ENCODE measurements at regions not wholly inside any gene's neighbourhood (a gene's known extent, or its start where the extent isn't known, plus 50 kb on each side); places are given as distances from the start of the nearest gene placed in this dataset.

DNA sequence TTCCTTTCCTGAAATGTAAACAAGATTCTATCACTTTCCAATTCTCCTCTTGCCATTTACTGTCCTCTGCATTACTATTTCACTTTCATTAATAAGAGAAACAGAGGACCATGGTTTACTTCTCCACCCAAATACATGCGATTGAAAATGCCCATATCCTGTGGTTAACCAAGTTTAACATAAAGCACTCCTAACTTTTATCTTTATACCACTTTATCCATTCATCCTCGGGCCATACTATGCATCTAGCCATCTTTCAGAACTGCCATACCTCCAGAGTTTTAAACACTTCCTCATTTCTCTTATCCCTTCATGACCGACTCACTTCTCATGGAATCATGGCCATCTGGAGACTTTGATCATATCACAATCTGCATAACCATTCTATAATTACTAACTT lies 1182.3 kb downstream of the CNTNAP5 start (continued):
- no peak for TF ChIP-seq ZBTB40 (IDR thresholded peaks at IDR 0.05; ENCODE audit: borderline replicate concordance)
- no peak for TF ChIP-seq SMC3 (IDR thresholded peaks at IDR 0.05; ENCODE audit: borderline replicate concordance, low read length)
- TF ChIP-seq HDAC2 (IDR thresholded peaks at IDR 0.05): no peak
- TF ChIP-seq, protein P1, sequence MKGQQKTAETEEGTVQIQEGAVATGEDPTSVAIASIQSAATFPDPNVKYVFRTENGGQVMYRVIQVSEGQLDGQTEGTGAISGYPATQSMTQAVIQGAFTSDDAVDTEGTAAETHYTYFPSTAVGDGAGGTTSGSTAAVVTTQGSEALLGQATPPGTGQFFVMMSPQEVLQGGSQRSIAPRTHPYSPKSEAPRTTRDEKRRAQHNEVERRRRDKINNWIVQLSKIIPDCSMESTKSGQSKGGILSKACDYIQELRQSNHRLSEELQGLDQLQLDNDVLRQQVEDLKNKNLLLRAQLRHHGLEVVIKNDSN (IDR thresholded peaks at IDR 0.05; ENCODE audit: borderline replicate concordance, extremely low read length, insufficient read depth, low read depth, low read length): no peak
- TF ChIP-seq ZNF384 (IDR thresholded peaks at IDR 0.05; ENCODE audit: borderline replicate concordance, low read depth, low read length): no peak
- TF ChIP-seq POLR2AphosphoS2 (IDR thresholded peaks at IDR 0.05; ENCODE audit: low read depth, low read length): no peak
- no peak for TF ChIP-seq ZSCAN29 (IDR thresholded peaks at IDR 0.05)
- no peak for TF ChIP-seq ESRRA (IDR thresholded peaks at IDR 0.05; ENCODE audit: low read length)
- TF ChIP-seq CBX5 (IDR thresholded peaks at IDR 0.05; ENCODE audit: low read depth): no peak
- TF ChIP-seq JUNB (IDR thresholded peaks at IDR 0.05): no peak

DNA sequence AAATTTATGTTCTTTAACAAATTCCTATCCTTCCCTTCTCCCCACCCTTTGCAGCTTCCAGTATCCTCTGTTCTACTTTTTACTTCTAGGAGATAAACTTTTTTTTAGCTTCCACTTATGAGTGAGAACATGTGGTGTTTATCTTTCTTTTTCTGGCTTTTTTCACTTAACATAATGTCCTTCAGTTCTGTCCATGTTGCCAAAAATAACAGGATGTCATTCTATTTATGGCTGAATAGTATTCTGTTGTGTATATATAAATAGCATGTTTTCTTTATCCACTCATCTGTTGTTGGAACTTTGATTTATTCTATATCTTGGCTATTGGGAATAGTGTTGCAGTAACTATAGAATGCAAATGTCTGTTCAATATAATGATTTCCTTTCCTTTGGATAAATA lies 1191.2 kb downstream of the CNTNAP5 start:
- H3K4me3 ChIP-seq: no peak overlapping the region
- RAD21 ChIA-PET (ENCODE audit: unreplicated experiment): no interaction called here
- no peaks in the 10 kb centered on the region for H3K27me3 ChIP-seq (replicated peaks in 1 of 2; ENCODE audit: control insufficient read depth in 2 of 2, insufficient read depth in 2 of 2, low read length in 1 of 2)
- H3K9me3 ChIP-seq (replicated peaks; ENCODE audit: control insufficient read depth, insufficient read depth, low read length): no peaks in the 10 kb centered on the region; the same call in 2 of the 3 replicates
- ATAC-seq (no peak), FAIRE-seq (no peak), DNase-seq (ENCODE audit: low read depth, low spot score) (no peak)
- H3K4me2 ChIP-seq (ENCODE audit: control insufficient read depth, insufficient read depth): no peak overlapping the region
- no peak for TF ChIP-seq MXI1 (IDR thresholded peaks at IDR 0.05; ENCODE audit: low read depth, low read length)
- TF ChIP-seq BCLAF1 (IDR thresholded peaks at IDR 0.05): no peak
- no peak for TF ChIP-seq PRDM15 (CRISPR knock-in tag; IDR thresholded peaks at IDR 0.05)
- CTCF ChIA-PET: no interaction called here
- SMC1A ChIA-PET (ENCODE audit: uncharacterized antibody, unreplicated experiment): no interaction called here
- no peak overlapping the region for H3K9ac ChIP-seq (ENCODE audit: control insufficient read depth, insufficient read depth, low read length)
- H3K4me1 ChIP-seq (ENCODE audit: control insufficient read depth, insufficient read depth, low read length): no peaks in the 10 kb centered on the region
- H3K79me2 ChIP-seq (ENCODE audit: control insufficient read depth, insufficient read depth, low read length): no peaks in the 10 kb centered on the region
- H2AFZ ChIP-seq (ENCODE audit: control insufficient read depth, low read depth, low read length): no peak overlapping the region
- POLR2A ChIA-PET: no interaction called here
- in situ Hi-C loops (cut with MboI): no loop called here
- intact Hi-C loops (cut with micrococcal nuclease; ENCODE audit: unreplicated experiment): no loop called here
- H3K36me3 ChIP-seq (ENCODE audit: control insufficient read depth in 2 of 2, insufficient read depth in 2 of 2, low read length in 1 of 2): no peaks in the 10 kb centered on the region
- H4K20me1 ChIP-seq (ENCODE audit: control insufficient read depth, insufficient read depth): no peaks in the 10 kb centered on the region
- no peak overlapping the region for H3K27ac ChIP-seq (ENCODE audit: control insufficient read depth, insufficient read depth)
- BruUV-seq (replicated peaks): no TSS peak

Measured in GM12878 (cell line).